ENCODE measurements at regions not wholly inside any gene's neighbourhood (a gene's known extent, or its start where the extent isn't known, plus 50 kb on each side); places are given as distances from the start of the nearest gene placed in this dataset.
"Not testable (repeated sequence)": the region's sequence is repeated elsewhere in the genome, so short reads cannot be mapped to it uniquely, and the experiment has no call there.

DNA sequence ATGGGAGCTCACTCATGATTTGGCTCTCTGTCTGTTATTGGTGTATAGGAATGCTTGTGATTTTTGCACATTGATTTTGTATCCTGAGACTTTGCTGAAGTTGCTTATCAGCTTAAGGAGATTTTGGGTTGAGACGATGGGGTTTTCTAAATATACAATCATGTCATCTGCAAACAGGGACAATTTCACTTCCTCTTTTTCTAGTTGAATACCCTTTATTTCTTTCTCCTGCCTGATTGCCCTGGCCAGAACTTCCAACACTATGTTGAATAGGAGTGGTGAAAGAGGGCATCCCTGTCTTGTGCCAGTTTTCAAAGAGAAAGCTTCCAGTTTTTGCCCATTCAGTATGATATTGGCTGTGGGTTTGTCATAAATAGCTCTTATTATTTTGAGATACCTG is 173.8 kb upstream of the ZNF521 start:
- not testable (repeated sequence) for TF ChIP-seq POLR2A, POLR2AphosphoS5 (IDR thresholded peaks at IDR 0.05)
- TF ChIP-seq, protein P1, sequence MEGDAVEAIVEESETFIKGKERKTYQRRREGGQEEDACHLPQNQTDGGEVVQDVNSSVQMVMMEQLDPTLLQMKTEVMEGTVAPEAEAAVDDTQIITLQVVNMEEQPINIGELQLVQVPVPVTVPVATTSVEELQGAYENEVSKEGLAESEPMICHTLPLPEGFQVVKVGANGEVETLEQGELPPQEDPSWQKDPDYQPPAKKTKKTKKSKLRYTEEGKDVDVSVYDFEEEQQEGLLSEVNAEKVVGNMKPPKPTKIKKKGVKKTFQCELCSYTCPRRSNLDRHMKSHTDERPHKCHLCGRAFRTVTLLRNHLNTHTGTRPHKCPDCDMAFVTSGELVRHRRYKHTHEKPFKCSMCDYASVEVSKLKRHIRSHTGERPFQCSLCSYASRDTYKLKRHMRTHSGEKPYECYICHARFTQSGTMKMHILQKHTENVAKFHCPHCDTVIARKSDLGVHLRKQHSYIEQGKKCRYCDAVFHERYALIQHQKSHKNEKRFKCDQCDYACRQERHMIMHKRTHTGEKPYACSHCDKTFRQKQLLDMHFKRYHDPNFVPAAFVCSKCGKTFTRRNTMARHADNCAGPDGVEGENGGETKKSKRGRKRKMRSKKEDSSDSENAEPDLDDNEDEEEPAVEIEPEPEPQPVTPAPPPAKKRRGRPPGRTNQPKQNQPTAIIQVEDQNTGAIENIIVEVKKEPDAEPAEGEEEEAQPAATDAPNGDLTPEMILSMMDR (IDR thresholded peaks at IDR 0.05) = not testable (repeated sequence)
